ENCODE measurements at regions not wholly inside any gene's neighbourhood (a gene's known extent, or its start where the extent isn't known, plus 50 kb on each side); places are given as distances from the start of the nearest gene placed in this dataset.
A peak's percentile ranks its signal among the peaks of the same experiment; 100 is the strongest.

DNA sequence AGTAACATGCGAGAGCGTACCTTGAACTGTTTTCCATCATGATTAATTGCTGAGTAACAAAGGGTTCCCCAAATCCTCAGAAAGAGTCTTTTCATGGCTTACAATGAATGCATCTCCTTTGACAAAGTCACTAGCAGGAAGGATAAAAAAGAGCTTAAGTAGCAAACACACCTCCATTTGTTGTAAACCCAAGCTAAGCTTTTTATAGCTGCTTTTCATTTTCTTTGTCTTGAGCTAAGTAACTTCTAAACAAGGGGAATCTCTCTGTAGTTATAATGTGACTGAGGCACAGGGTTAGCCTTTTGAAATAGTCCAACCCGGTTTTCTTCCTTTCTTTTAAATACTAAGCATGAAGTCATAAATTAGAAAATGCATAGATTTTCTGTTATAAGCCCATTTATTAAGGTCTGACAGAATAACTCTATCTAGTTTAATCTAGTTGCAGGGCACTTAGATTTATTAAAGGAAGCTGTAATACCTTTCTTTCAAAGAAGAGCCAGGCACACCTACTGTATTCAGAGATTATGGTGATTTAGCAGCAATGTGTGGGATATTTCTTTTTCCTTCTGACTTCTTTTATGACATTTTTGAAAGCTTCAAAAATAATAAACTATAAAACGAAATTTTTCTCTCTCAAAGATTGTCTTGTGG, 226.9 kb upstream of the SMIM31 start:
- no peak for DNase-seq (ENCODE audit: low spot score)
- ATAC-seq (ENCODE audit: low FRiP score) = no peak
- TF ChIP-seq, protein P1, sequence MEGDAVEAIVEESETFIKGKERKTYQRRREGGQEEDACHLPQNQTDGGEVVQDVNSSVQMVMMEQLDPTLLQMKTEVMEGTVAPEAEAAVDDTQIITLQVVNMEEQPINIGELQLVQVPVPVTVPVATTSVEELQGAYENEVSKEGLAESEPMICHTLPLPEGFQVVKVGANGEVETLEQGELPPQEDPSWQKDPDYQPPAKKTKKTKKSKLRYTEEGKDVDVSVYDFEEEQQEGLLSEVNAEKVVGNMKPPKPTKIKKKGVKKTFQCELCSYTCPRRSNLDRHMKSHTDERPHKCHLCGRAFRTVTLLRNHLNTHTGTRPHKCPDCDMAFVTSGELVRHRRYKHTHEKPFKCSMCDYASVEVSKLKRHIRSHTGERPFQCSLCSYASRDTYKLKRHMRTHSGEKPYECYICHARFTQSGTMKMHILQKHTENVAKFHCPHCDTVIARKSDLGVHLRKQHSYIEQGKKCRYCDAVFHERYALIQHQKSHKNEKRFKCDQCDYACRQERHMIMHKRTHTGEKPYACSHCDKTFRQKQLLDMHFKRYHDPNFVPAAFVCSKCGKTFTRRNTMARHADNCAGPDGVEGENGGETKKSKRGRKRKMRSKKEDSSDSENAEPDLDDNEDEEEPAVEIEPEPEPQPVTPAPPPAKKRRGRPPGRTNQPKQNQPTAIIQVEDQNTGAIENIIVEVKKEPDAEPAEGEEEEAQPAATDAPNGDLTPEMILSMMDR (IDR thresholded peaks at IDR 0.05) = no peak

DNA sequence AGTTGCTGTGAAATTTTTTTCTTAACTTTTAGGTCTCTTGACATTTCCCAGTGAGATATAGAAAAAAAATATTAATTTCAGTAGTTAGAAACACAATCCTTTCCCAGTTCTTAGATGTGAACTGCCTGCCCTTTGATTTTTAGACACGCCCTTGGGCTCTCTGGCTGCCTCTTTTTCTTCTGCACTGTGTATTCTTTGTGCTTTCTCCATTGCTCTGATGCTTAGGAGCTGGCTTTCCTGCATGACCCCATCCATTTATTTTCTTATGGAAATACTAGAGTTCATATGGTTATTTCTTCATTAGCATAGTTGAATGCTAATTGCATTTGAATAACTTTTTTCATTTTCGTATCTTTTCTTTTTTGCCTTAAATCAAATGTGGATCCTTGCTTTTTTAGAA, 224.9 kb upstream of the SMIM31 start:
- TF ChIP-seq, protein P1 (IDR thresholded peaks at IDR 0.05) = no peak
- ATAC-seq (ENCODE audit: low FRiP score) (no peak), DNase-seq (ENCODE audit: low spot score) (no peak)

DNA sequence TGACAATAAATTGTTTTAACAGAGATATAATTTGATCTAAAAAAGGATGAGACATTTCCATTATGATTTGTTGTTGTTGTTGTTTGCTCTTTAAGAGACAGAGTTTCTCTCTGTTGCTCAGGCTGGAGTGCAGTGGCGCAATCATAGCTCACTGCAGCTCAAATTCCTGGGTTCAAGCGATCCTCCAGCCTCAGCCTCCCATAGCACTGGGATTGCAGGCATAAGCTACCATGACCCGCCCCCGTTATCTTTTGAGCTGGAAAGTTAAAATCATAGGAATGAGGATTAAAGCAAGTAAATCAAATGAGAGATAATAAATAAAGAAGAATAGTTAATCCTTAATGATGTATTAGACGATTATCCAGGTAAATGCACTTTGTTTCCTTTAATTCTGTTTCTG, 224.4 kb upstream of the SMIM31 start:
- TF ChIP-seq, protein P1 (IDR thresholded peaks at IDR 0.05) = no peak
- ATAC-seq (ENCODE audit: low FRiP score) = no peak
- no peak for DNase-seq (ENCODE audit: low spot score)

DNA sequence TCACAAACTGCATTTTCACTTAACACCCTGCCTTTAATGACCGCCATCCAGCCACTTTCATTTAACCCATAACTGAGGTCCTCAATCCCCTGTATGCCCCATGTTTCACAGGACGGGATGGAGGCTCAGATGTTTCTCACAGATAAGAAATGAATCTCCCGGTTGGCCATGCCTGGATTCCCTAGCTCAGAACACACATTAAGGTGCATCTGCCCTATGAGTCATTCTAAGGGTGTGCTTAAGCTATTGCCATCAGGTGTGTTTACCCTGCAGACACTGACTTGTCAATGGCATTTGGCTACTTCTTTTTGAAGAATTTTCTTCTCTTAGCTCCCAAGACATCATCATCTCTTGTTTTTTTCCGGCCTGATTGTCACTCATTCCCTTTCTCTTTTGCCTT, 222.6 kb upstream of the SMIM31 start:
- DNase-seq (ENCODE audit: low spot score) = no peak
- no peak for ATAC-seq (ENCODE audit: low FRiP score)
- TF ChIP-seq, protein P1 (IDR thresholded peaks at IDR 0.05) = no peak

- no peak for DNase-seq (ENCODE audit: low spot score)
- peak; percentile 23 for ATAC-seq (ENCODE audit: low FRiP score)
- TF ChIP-seq, protein P1 (IDR thresholded peaks at IDR 0.05) = no peak
These were observed 217.1 kb upstream of the SMIM31 start for GRCh38 chr4:164536814-164537213.

GRCh38 chr4:164538097-164538496, 215.8 kb upstream of the SMIM31 start:
- no peak for DNase-seq (ENCODE audit: low spot score)
- TF ChIP-seq, protein P1 (IDR thresholded peaks at IDR 0.05) = no peak
- no peak for ATAC-seq (ENCODE audit: low FRiP score)

DNA sequence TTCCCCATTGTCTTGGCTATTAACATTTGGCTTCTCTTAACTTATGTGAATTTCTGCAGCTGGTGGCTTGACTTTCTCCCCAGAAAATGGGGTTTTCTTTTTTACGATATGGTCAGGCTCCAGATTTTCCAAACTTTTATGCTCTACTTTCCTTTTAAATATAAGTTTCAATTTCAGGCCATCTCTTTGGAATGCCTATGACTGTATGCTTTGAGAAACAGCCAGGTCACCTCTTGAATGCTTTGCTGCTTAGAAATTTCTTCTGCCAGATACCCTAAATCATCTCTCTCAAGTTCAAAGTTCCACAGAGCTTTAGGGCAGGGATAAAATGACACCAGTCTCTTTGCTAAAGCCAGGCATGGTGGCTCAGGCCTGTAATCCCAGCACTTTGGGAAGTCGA, 212.9 kb upstream of the SMIM31 start:
- TF ChIP-seq, protein P1 (IDR thresholded peaks at IDR 0.05) = no peak
- DNase-seq (ENCODE audit: low spot score) = no peak

More for the DNA sequence above, 212.9 kb upstream of the SMIM31 start:
- no peak for ATAC-seq (ENCODE audit: low FRiP score)

Data from omental fat pad (tissue), 3 donors.